HUES48 (cell line): ENCODE measurements at regions not wholly inside any gene's neighbourhood (a gene's known extent, or its start where the extent isn't known, plus 50 kb on each side); places are given as distances from the start of the nearest gene placed in this dataset.
A peak's percentile ranks its signal among the peaks of the same experiment; 100 is the strongest.

Experiments
- H3K27ac ChIP-seq: one replicate; pipeline ENCODE4 v1.7.0; 2013; ENCODE audit warnings: low read depth, low read length, inconsistent platforms
- H3K27me3 ChIP-seq: 2 replicates; pipeline ENCODE4 v1.6.1; 2013; ENCODE audit warnings: mild to moderate bottlenecking, low read length; ENCODE audit not compliant: control insufficient read depth, insufficient read depth
- H3K36me3 ChIP-seq: 2 replicates; pipeline ENCODE4 v1.6.1; 2013; ENCODE audit warnings: low read length; ENCODE audit not compliant: control insufficient read depth, insufficient read depth
- H3K4me1 ChIP-seq: 2 replicates; pipeline ENCODE4 v1.6.1; 2013; ENCODE audit warnings: mild to moderate bottlenecking, low read length; ENCODE audit not compliant: control insufficient read depth, insufficient read depth
- H3K4me3 ChIP-seq: 2 replicates; pipeline ENCODE4 v1.5.1; 2013; ENCODE audit warnings: mild to moderate bottlenecking, low read depth, low read length
- H3K9ac ChIP-seq: 2 replicates; pipeline ENCODE4 v1.6.1; 2013; ENCODE audit warnings: mild to moderate bottlenecking, low read depth, low read length, moderate library complexity
- H3K9me3 ChIP-seq: 2 replicates; pipeline ENCODE4 v1.6.1; 2013; ENCODE audit warnings: low read length; ENCODE audit not compliant: control insufficient read depth, insufficient read depth

- H3K4me3 ChIP-seq: no peak overlapping the region
- H3K27me3 ChIP-seq: no peaks in the 10 kb centered on the region
- H3K27ac ChIP-seq: peak overlapping the region; percentile 5
- no peaks in the 10 kb centered on the region for H3K36me3 ChIP-seq
- H3K9ac ChIP-seq: no peak overlapping the region
- peaks cover 12% of the 10 kb centered on the region for H3K4me1 ChIP-seq
- no peaks in the 10 kb centered on the region for H3K9me3 ChIP-seq
Measured at GRCh38 chr15:66898656-66899386, 166.6 kb upstream of the SMAD3 start.

- H3K27me3 ChIP-seq: no peaks in the 10 kb centered on the region
- H3K9me3 ChIP-seq: no peaks in the 10 kb centered on the region
- peaks cover 5% of the 10 kb centered on the region; the same call in 1 of the 2 replicates for H3K4me1 ChIP-seq
- no peak overlapping the region for H3K4me3 ChIP-seq
- H3K9ac ChIP-seq: no peak overlapping the region
- H3K36me3 ChIP-seq: no peaks in the 10 kb centered on the region
- no peak overlapping the region for H3K27ac ChIP-seq
Measured at GRCh38 chr15:66899555-66900350, 165.6 kb upstream of the SMAD3 start.

GRCh38 chr15:66900586-66901310 is 164.7 kb upstream of the SMAD3 start:
- Histone ChIP-seq H3K9me3 (no peaks in the 10 kb centered on the region), H3K27ac (no peak overlapping the region), H3K27me3 (no peaks in the 10 kb centered on the region), H3K4me1 (peaks cover 5% of the 10 kb centered on the region; the same call in 1 of the 2 replicates), H3K9ac (no peak overlapping the region), H3K4me3 (no peak overlapping the region), H3K36me3 (no peaks in the 10 kb centered on the region)

GRCh38 chr15:66901336-66902100 is 163.9 kb upstream of the SMAD3 start:
- no peak overlapping the region for H3K27ac ChIP-seq
- no peak overlapping the region for H3K9ac ChIP-seq

GRCh38 chr15:66905185-66905584 is 160.2 kb upstream of the SMAD3 start:
- Histone ChIP-seq H3K4me3 (no peak overlapping the region), H3K27ac (no peak overlapping the region), H3K36me3 (no peaks in the 10 kb centered on the region), H3K9me3 (no peaks in the 10 kb centered on the region), H3K27me3 (no peaks in the 10 kb centered on the region), H3K9ac (no peak overlapping the region), H3K4me1 (no peaks in the 10 kb centered on the region)

More at GRCh38 chr15:66901336-66902100, 163.9 kb upstream of the SMAD3 start:
- Histone ChIP-seq H3K9me3 (no peaks in the 10 kb centered on the region), H3K4me3 (no peak overlapping the region), H3K27me3 (no peaks in the 10 kb centered on the region), H3K4me1 (peaks cover 5% of the 10 kb centered on the region; the same call in 1 of the 2 replicates), H3K36me3 (no peaks in the 10 kb centered on the region)

- H3K9me3 ChIP-seq: no peaks in the 10 kb centered on the region
- H3K4me3 ChIP-seq: no peak overlapping the region
- H3K27ac ChIP-seq: no peak overlapping the region
- no peak overlapping the region for H3K9ac ChIP-seq
- H3K36me3 ChIP-seq: no peaks in the 10 kb centered on the region
- no peaks in the 10 kb centered on the region for H3K27me3 ChIP-seq
- no peaks in the 10 kb centered on the region for H3K4me1 ChIP-seq
Measured at GRCh38 chr15:66905954-66906353, 159.4 kb upstream of the SMAD3 start.

- H3K27ac ChIP-seq: no peak overlapping the region
- no peaks in the 10 kb centered on the region for H3K27me3 ChIP-seq
- no peaks in the 10 kb centered on the region for H3K36me3 ChIP-seq
- H3K9ac ChIP-seq: no peak overlapping the region
- no peaks in the 10 kb centered on the region for H3K9me3 ChIP-seq
- no peaks in the 10 kb centered on the region for H3K4me1 ChIP-seq
- no peak overlapping the region for H3K4me3 ChIP-seq
Measured at GRCh38 chr15:66906668-66907614, 158.5 kb upstream of the SMAD3 start.

GRCh38 chr15:66907826-66908743 is 157.3 kb upstream of the SMAD3 start:
- no peak overlapping the region for H3K9ac ChIP-seq
- H3K36me3 ChIP-seq: no peaks in the 10 kb centered on the region
- H3K4me3 ChIP-seq: no peak overlapping the region
- no peaks in the 10 kb centered on the region for H3K9me3 ChIP-seq
- H3K27ac ChIP-seq: no peak overlapping the region
- H3K4me1 ChIP-seq: no peaks in the 10 kb centered on the region
- H3K27me3 ChIP-seq: no peaks in the 10 kb centered on the region

GRCh38 chr15:66908744-66909095 is 156.7 kb upstream of the SMAD3 start:
- no peak overlapping the region for H3K9ac ChIP-seq
- no peak overlapping the region for H3K4me3 ChIP-seq
- H3K36me3 ChIP-seq: no peaks in the 10 kb centered on the region
- no peak overlapping the region for H3K27ac ChIP-seq
- H3K27me3 ChIP-seq: no peaks in the 10 kb centered on the region
- H3K9me3 ChIP-seq: no peaks in the 10 kb centered on the region
- H3K4me1 ChIP-seq: no peaks in the 10 kb centered on the region
